H1 (cell line): ENCODE measurements at regions not wholly inside any gene's neighbourhood (a gene's known extent, or its start where the extent isn't known, plus 50 kb on each side); places are given as distances from the start of the nearest gene placed in this dataset.

ENCODE experiments used
- TAF1 ChIP-seq: IDR thresholded peaks from 2 replicates; pipeline ENCODE4 v1.6.1; 2011; ENCODE audit warnings: mild to moderate bottlenecking, low read depth, low read length

GRCh38 chr10:9911488-9911887 is 1106.2 kb upstream of the CELF2 start (continued):
- TF ChIP-seq TAF1, result no peak
